Left renal pelvis (tissue), 4 donors: ENCODE measurements at regions not wholly inside any gene's neighbourhood (a gene's known extent, or its start where the extent isn't known, plus 50 kb on each side); places are given as distances from the start of the nearest gene placed in this dataset.
"Not testable (repeated sequence)": the region's sequence is repeated elsewhere in the genome, so short reads cannot be mapped to it uniquely, and the experiment has no call there.

Source experiments
- DNase-seq, 4 donors: peaks; one replicate each; pipeline ENCODE4 v3.0.0-alpha.2; 2013; ENCODE audit warnings: low read depth in 4 of 4, low spot score in 3 of 4

GRCh38 chr20:48531505-48531904 lies 296.3 kb downstream of the PREX1 start:
- no peak for DNase-seq

GRCh38 chr20:48530957-48531356 lies 296.8 kb downstream of the PREX1 start:
- no peak for DNase-seq

DNA sequence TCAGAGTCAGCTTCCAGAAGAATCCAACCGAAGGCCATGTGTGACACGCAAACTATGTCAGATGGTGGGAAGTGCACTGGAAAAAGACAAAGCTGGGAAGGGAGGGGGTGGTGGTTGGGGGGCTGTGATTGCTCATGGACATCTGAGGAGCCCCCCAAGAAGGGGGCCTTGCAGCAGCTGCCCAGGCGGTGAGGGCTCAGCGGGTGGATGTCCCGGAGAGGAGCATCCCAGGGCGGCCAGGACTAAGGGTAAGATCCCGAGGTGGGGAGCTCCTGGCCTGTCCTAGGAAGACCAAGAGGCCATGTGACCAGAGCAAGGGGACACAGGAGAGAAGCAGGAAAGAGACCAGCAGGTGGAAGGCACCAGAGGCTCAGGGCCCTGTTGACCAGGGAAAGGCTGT lies 299.5 kb downstream of the PREX1 start:
- no peak for DNase-seq

DNA sequence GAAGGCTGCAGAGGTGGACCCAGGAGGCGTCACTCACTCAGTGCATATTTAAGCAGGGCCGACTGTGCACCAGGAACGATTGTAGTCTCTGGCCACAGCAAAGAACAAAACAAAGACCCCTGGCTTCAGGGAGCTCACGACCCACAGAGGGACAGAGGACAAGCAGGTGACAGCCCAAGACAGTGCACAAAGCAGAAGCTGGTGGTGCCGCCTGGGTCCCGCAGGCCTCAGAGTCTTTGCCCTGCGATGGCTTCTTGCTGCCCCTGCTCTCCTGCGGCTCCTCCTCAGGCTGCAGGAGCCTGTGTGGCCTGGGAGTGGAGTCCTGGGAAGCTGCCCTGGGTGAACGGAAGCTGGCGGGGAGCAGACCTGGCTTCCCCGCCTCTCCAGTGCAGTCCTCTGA lies 300.0 kb downstream of the PREX1 start:
- no peak for DNase-seq

DNA sequence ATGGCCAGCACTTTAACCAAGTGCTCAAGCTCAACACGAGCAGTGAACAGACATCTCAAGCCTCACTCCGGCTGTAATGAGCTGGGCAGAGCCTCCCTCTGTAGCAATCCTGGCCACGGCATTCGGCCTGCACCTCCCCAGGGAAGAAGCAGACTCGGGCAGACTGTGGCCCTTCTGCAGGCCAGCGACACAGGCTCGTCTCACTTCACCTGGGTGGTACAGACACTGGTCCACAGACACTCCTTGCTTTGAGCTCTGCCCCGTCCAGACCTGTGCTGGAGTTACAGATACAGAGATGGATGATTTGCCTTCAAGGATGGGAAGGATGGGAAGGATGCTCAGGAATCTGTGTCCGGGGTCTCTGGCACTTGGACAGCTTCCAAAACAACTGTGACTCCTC lies 300.9 kb downstream of the PREX1 start:
- DNase-seq, result no peak

DNA sequence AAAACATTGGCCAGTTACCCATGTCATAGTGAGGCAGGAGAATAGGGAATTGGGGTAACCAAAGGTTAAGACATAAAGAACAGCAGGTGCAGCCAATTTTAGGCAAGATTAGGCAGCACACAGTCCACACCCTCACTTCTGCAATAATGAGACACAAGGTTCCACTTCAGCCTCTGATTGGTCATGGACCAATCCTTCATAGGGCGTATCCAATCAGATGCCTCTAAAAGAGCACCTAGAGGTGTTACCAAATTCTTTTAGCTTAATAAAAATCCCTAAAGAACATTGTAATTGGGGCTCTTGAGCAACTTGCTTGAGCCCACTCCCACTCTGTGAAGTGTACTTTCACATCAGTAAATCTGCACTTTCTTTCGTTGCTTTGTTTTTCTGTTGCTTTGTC lies 302.4 kb downstream of the PREX1 start:
- no peak for DNase-seq

- DNase-seq, result no peak
Measured at GRCh38 chr20:48524582-48524981, 303.2 kb downstream of the PREX1 start.

GRCh38 chr20:48523191-48523995 lies 304.4 kb downstream of the PREX1 start:
- peak; percentile 70 to 83 (median 74) for DNase-seq

- no peak for DNase-seq
Measured at GRCh38 chr20:48521121-48521520, 306.7 kb downstream of the PREX1 start.

GRCh38 chr20:48516196-48516595 lies 311.6 kb downstream of the PREX1 start:
- DNase-seq, result peak in 2 of 4 donors; percentile 3 to 17

DNA sequence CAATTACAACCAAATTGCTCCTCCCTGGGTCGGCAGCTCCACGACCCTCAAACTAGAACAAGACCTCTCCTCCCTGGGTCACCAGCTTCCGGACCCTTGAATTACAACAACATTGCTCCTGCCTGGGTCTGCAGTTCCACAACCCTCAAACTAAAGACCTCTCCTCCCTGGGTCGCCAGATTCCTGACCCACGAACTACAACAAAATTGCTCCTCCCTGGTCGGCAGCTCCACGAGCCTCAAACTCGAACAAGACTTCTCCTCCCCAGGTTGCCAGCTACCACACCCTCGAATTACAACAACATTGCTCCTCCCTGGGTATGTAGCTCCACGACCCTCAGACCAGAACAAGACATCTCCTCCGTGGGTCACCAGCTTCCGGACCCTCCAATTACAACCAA lies 313.2 kb downstream of the PREX1 start:
- DNase-seq, result not testable (repeated sequence)

GRCh38 chr20:48512539-48512938 lies 315.3 kb downstream of the PREX1 start:
- DNase-seq, result not testable (repeated sequence)

DNA sequence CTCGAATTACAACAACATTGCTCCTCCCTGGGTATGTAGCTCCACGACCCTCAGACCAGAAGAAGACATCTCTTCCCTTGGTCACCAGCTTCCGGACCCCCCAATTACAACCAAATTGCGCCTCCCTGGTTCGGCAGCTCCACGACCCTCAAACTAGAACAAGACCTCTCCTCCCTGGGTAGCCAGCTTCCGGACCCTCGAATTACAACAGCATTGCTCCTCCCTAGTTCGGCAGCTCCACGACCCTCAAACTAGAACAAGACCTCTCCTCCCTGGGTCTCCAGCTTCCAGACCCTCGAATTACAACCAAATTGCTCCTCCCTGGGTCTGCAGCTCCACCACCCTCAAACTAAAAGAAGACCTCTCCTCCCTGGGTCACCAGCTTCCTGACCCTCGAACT lies 322.7 kb downstream of the PREX1 start:
- not testable (repeated sequence) for DNase-seq

GRCh38 chr20:48503166-48503815 lies 324.5 kb downstream of the PREX1 start:
- DNase-seq, result no peak

DNA sequence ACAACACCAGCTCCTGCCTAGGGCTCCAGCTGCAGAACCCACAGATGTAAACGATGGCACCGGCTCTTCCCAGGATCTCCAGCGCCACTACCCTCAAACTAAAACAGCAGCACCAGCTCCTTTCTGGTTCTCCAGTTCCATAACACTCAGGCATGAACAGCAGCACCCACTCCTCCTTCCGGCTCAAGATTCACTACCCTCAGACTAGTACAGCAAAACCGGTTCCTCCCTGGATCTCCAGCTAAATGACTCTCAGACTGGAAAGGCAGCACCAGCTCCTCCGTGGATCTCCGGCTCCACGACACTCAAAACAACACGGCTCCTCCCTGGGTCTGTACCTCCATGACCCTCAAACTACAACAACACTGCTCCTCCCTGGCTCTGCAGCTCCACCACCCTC lies 325.0 kb downstream of the PREX1 start:
- DNase-seq, result no peak

GRCh38 chr20:48502016-48502415 lies 325.8 kb downstream of the PREX1 start:
- no peak for DNase-seq

DNA sequence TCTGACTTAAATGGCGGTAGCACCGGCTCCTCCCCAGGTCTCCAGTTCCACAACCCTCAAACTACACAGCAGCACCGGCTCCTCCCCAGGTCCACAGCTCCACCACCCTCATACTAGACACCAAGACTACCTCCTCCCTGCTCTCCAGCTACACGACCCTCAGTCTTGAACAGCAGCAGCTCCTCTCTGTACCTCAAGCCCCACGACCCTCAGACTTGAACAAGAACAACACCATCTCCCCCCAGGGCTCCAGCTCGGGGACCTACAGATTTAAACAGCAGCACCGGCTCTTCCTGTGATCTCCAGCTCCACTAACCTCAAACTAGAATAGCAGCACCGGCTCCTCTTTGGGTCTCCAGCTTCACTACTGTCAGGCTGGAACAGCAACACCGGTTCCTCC lies 326.9 kb downstream of the PREX1 start:
- not testable (repeated sequence) for DNase-seq

GRCh38 chr20:48498939-48499338 lies 328.9 kb downstream of the PREX1 start:
- DNase-seq, result not testable (repeated sequence)

GRCh38 chr20:48498125-48498524 lies 329.7 kb downstream of the PREX1 start:
- DNase-seq, result not testable (repeated sequence)

DNA sequence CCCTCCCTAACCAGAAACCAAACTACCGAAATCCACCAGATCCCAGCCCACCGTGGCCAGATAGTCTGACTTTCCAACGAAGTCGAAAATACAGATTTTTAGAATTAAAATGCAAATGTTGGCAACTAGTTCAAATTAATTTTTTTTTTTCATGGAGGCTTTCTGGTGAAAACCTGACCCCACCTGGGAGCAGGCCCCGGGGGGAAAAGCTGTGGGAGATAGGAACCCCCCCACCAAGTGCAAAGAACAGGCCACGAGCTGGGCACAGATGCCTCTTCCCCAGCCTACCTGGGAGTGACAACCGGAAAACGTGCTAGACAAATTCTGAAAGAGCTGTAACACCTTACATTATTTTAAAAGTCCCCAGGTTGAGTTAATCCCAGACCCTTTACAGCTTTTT lies 333.8 kb downstream of the PREX1 start:
- no peak for DNase-seq

DNA sequence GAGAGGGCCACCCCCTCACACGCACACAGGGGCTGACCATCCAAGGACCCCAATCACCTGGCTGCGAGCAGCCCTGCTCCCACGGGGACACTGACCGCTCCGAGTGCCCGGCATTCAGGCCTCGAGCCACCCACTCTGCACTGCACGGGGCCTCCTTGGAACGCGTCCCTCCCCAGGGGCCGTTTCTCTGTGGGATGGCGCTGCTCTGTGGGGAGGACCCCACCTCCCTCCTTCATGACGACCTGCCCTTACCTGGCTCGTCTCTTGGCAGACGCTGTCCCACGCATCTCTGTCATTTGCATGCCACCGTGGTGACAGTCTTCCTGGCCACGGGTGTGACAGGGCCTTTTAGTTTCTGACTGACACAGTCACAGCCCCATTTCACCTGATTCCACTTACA lies 334.5 kb downstream of the PREX1 start:
- DNase-seq, result not testable (repeated sequence)

DNA sequence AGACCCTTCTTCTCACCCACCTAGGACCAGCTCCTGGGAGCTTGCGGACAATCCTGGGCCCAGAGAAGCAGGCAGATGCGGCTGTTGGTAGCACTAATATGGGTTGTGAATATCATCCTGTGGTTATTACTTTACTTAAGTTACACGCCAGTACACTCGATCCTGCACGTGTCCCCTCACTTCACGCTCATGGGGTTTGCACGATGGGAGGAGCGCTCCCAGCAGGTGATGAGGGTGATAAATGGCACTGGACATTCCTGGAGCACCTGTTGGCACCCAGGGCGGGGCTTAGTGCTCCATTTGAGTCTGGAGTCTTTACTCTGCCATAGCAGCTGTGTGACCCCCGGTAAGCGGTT lies 335.1 kb downstream of the PREX1 start:
- no peak for DNase-seq
